Mammary epithelial cell (primary cell): ENCODE measurements at regions not wholly inside any gene's neighbourhood (a gene's known extent, or its start where the extent isn't known, plus 50 kb on each side); places are given as distances from the start of the nearest gene placed in this dataset.

Experiments
- CTCF ChIP-seq, 2 donors: IDR thresholded peaks in 1 of 2; conservative IDR thresholded peaks in 1 of 2; 2 replicates each; pipeline ENCODE4 v1.5.1; 2011 to 2012; ENCODE audit warnings: inconsistent platforms in 2 of 2, low read length in 2 of 2, mild to moderate bottlenecking in 2 of 2, control low read depth in 1 of 2, low read depth in 1 of 2; ENCODE audit not compliant: insufficient read depth in 1 of 2; ENCODE audit errors: extremely low read depth in 1 of 2
- EZH2 ChIP-seq: IDR thresholded peaks from 2 replicates; pipeline ENCODE4 v1.6.1; 2012; ENCODE audit warnings: low read length, inconsistent platforms, borderline replicate concordance

GRCh38 chr12:105745811-105746210 lies 392.9 kb downstream of the NUAK1 start:
- TF ChIP-seq CTCF (conservative IDR thresholded peaks at IDR 0.05 in 1 of 2, IDR thresholded peaks at IDR 0.05 in 1 of 2; ENCODE audit: extremely low read depth in 1 of 2, insufficient read depth in 1 of 2, low read depth in 1 of 2, low read length in 2 of 2) (no peak), EZH2 (no peak)
